Activated naive CD4-positive, alpha-beta T cell treated with anti-CD3 and anti-CD28 coated beads for 36 hours (primary cell): ENCODE measurements at regions not wholly inside any gene's neighbourhood (a gene's known extent, or its start where the extent isn't known, plus 50 kb on each side); places are given as distances from the start of the nearest gene placed in this dataset.
"Not testable (repeated sequence)": the region's sequence is repeated elsewhere in the genome, so short reads cannot be mapped to it uniquely, and the experiment has no call there.

Source experiments
- CTCF ChIA-PET: fragments of 350-600 bp; sonication (Branson Sonifier 250); formaldehyde crosslinking; loops from one replicate; lab custom pipeline; 2021; ENCODE audit warnings: antibody characterized with exemption; lab: Charles Lee
- DNase-seq: peaks from one replicate; pipeline ENCODE4 v3.0.0-alpha.2; 2020
- H3K27ac Mint-ChIP-seq: one replicate; pipeline ENCODE4 v1.8.0; 2021; ENCODE audit warnings: mild to moderate bottlenecking, mixed read lengths
- H3K27me3 Mint-ChIP-seq: one replicate; pipeline ENCODE4 v1.8.0; 2021; ENCODE audit warnings: low read depth, mixed read lengths
- H3K36me3 Mint-ChIP-seq: one replicate; pipeline ENCODE4 v1.8.0; 2021; ENCODE audit warnings: low read depth, mixed read lengths
- H3K4me1 Mint-ChIP-seq: one replicate; pipeline ENCODE4 v1.8.0; 2021; ENCODE audit warnings: low read depth, mixed read lengths
- H3K4me3 Mint-ChIP-seq: one replicate; pipeline ENCODE4 v1.8.0; 2021; ENCODE audit warnings: mild to moderate bottlenecking, moderate library complexity, mixed read lengths
- H3K9me3 Mint-ChIP-seq: one replicate; pipeline ENCODE4 v1.8.0; 2021; ENCODE audit warnings: mixed read lengths
- intact Hi-C: fragments of 100-400 bp; cut with micrococcal nuclease; formaldehyde crosslinking; loops from one replicate; pipeline ENCODE4 v1.15.1; 2023

- no peak for DNase-seq
- Mint-ChIP-seq H3K4me3 (no peak overlapping the region), H3K27me3 (no peaks in the 10 kb centered on the region), H3K27ac (no peak overlapping the region), H3K36me3 (no peaks in the 10 kb centered on the region), H3K9me3 (no peaks in the 10 kb centered on the region), H3K4me1 (peaks cover 17% of the 10 kb centered on the region)
- intact Hi-C loops, result no loop called here
- CTCF ChIA-PET, result no interaction called here
These were observed 362.2 kb downstream of the SRGAP2C start for GRCh38 chr1:121546830-121547591.

GRCh38 chr1:121547726-121548125 is 363.0 kb downstream of the SRGAP2C start:
- H3K36me3 Mint-ChIP-seq, H3K27me3 Mint-ChIP-seq, H3K4me3 Mint-ChIP-seq, H3K9me3 Mint-ChIP-seq, H3K27ac Mint-ChIP-seq, CTCF ChIA-PET, intact Hi-C loops, DNase-seq: not testable (repeated sequence)
- H3K4me1 Mint-ChIP-seq, result peaks cover 24% of the 10 kb centered on the region

GRCh38 chr1:121550817-121551216 is 366.0 kb downstream of the SRGAP2C start:
- DNase-seq, H3K27ac Mint-ChIP-seq, H3K9me3 Mint-ChIP-seq, H3K27me3 Mint-ChIP-seq, CTCF ChIA-PET, H3K4me3 Mint-ChIP-seq, H3K36me3 Mint-ChIP-seq: not testable (repeated sequence)
- intact Hi-C loops, result loop anchor here (1.0 kb wide), 1 partner anchor 32 kb away; no protein-coding TSS in a partner anchor
- peaks cover 41% of the 10 kb centered on the region for H3K4me1 Mint-ChIP-seq

- H3K36me3 Mint-ChIP-seq, H3K4me3 Mint-ChIP-seq, CTCF ChIA-PET, H3K9me3 Mint-ChIP-seq, H3K27me3 Mint-ChIP-seq, H3K27ac Mint-ChIP-seq: not testable (repeated sequence)
- peak; percentile 8 for DNase-seq
- peaks cover 43% of the 10 kb centered on the region for H3K4me1 Mint-ChIP-seq
- intact Hi-C loops, result loop anchor here (1.0 kb wide), 1 partner anchor 32 kb away; no protein-coding TSS in a partner anchor
These were observed 366.7 kb downstream of the SRGAP2C start for GRCh38 chr1:121551491-121551890.

- intact Hi-C loops, result not testable (repeated sequence)
These were observed 371.8 kb downstream of the SRGAP2C start for GRCh38 chr1:121556560-121556959.

GRCh38 chr1:121558034-121558433 is 373.3 kb downstream of the SRGAP2C start:
- H3K4me3 Mint-ChIP-seq, H3K9me3 Mint-ChIP-seq, H3K36me3 Mint-ChIP-seq, H3K27me3 Mint-ChIP-seq, H3K27ac Mint-ChIP-seq, DNase-seq, intact Hi-C loops, CTCF ChIA-PET: not testable (repeated sequence)
- peaks cover 22% of the 10 kb centered on the region for H3K4me1 Mint-ChIP-seq

More at GRCh38 chr1:121556560-121556959, 371.8 kb downstream of the SRGAP2C start:
- H3K27me3 Mint-ChIP-seq, CTCF ChIA-PET, H3K9me3 Mint-ChIP-seq, H3K36me3 Mint-ChIP-seq, H3K4me3 Mint-ChIP-seq, DNase-seq, H3K27ac Mint-ChIP-seq: not testable (repeated sequence)
- peaks cover 36% of the 10 kb centered on the region for H3K4me1 Mint-ChIP-seq

- intact Hi-C loops, result no loop called here
- Mint-ChIP-seq H3K4me3 (no peak overlapping the region), H3K27ac (no peak overlapping the region), H3K4me1 (peaks cover 18% of the 10 kb centered on the region), H3K36me3 (no peaks in the 10 kb centered on the region), H3K9me3 (no peaks in the 10 kb centered on the region), H3K27me3 (no peaks in the 10 kb centered on the region)
- CTCF ChIA-PET, result no interaction called here
- no peak for DNase-seq
These were observed 373.7 kb downstream of the SRGAP2C start for GRCh38 chr1:121558514-121558913.

GRCh38 chr1:121566346-121566745 is 381.6 kb downstream of the SRGAP2C start:
- H3K27ac Mint-ChIP-seq, result no peak overlapping the region
- no peak for DNase-seq
- intact Hi-C loops, result no loop called here
- no peaks in the 10 kb centered on the region for H3K27me3 Mint-ChIP-seq
- H3K36me3 Mint-ChIP-seq, result no peaks in the 10 kb centered on the region
- CTCF ChIA-PET, result interaction anchor here (0.9 kb wide), 1 partner anchor 120 kb away, joined by 3 read pairs; no protein-coding TSS in a partner anchor
- no peak overlapping the region for H3K4me3 Mint-ChIP-seq
- peaks cover 6% of the 10 kb centered on the region for H3K4me1 Mint-ChIP-seq
- no peaks in the 10 kb centered on the region for H3K9me3 Mint-ChIP-seq

- Mint-ChIP-seq H3K27ac (no peak overlapping the region), H3K9me3 (no peaks in the 10 kb centered on the region), H3K4me1 (peaks cover 6% of the 10 kb centered on the region), H3K36me3 (peaks cover 6% of the 10 kb centered on the region), H3K4me3 (no peak overlapping the region), H3K27me3 (no peaks in the 10 kb centered on the region)
- intact Hi-C loops, result loop anchor here (2.0 kb wide), 1 partner anchor 53 kb away; no protein-coding TSS in a partner anchor
- CTCF ChIA-PET, result no interaction called here
- no peak for DNase-seq
These were observed 384.7 kb downstream of the SRGAP2C start for GRCh38 chr1:121569428-121569827.

- CTCF ChIA-PET, H3K4me3 Mint-ChIP-seq, H3K4me1 Mint-ChIP-seq, H3K36me3 Mint-ChIP-seq, H3K27ac Mint-ChIP-seq, H3K27me3 Mint-ChIP-seq, intact Hi-C loops, DNase-seq: not testable (repeated sequence)
- H3K9me3 Mint-ChIP-seq, result peaks cover 13% of the 10 kb centered on the region
These were observed 389.2 kb downstream of the SRGAP2C start for GRCh38 chr1:121573881-121574504.

- H3K4me1 Mint-ChIP-seq, DNase-seq, CTCF ChIA-PET, H3K4me3 Mint-ChIP-seq, H3K36me3 Mint-ChIP-seq, H3K27me3 Mint-ChIP-seq, intact Hi-C loops, H3K27ac Mint-ChIP-seq: not testable (repeated sequence)
- H3K9me3 Mint-ChIP-seq, result peaks cover 13% of the 10 kb centered on the region
These were observed 389.7 kb downstream of the SRGAP2C start for GRCh38 chr1:121574505-121574899.

GRCh38 chr1:121582898-121583297 is 398.1 kb downstream of the SRGAP2C start:
- H3K27me3 Mint-ChIP-seq, intact Hi-C loops, DNase-seq, H3K27ac Mint-ChIP-seq, H3K4me3 Mint-ChIP-seq: not testable (repeated sequence)
- Mint-ChIP-seq H3K4me1 (peaks cover 21% of the 10 kb centered on the region), H3K9me3 (peaks cover 37% of the 10 kb centered on the region), H3K36me3 (peaks cover 18% of the 10 kb centered on the region)
- CTCF ChIA-PET, result interaction anchor here (0.8 kb wide), 1 partner anchor 21 kb away, joined by 3 read pairs; no protein-coding TSS in a partner anchor
